ENCODE measurements at regions not wholly inside any gene's neighbourhood (a gene's known extent, or its start where the extent isn't known, plus 50 kb on each side); places are given as distances from the start of the nearest gene placed in this dataset.
"Not testable (repeated sequence)": the region's sequence is repeated elsewhere in the genome, so short reads cannot be mapped to it uniquely, and the experiment has no call there.

DNA sequence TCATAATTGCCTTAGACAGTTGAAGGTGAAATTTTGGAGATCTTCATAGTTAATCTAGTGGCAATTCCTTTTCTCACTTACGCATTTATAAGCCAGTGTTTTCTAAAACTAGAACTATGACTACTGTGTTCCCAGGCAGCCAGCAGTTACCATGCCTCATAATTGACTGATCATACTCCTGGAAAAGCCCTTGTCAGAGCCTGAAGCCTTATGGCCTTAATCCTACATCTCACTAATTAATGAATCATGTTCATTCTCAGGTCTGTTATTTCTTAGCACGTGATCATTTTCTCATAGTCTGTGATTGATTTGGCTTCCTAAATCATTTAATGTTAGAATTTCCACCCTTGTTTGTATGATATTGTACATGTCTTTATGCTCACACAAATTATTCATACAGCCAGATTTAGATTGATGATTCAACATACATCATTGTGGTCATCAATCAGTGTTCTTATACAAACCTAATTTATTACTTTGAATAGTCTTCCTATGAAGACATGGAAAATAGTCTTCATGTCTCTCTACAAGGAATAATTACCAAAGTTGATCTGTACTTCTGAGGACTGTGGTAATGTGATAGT, 132.6 kb upstream of the ASCC3 start:
- no peak for DNase-seq (ENCODE audit: low spot score)

- no peak for DNase-seq (ENCODE audit: low spot score)
Measured at GRCh38 chr6:101015541-101015940, 134.4 kb upstream of the ASCC3 start.

DNA sequence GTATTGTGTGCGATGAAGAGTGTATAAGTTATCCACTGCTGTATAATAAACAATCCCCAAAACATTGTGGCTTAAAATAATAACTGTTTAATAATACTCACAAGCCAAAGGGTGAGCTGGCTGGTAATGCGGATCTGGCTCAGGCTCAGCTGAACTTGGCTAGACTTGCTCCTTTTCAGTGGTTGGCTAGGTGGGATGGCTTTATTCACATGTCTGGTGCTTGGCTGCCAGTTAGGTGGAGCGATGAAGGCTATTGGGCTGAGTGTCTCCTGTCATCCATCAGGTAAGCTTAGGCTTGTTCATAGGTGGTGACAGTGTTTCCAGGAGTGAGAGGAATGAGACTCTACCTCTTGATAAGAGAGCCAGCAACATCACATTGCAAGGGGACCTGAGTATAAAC, 135.0 kb upstream of the ASCC3 start:
- DNase-seq (ENCODE audit: low spot score), result no peak

DNA sequence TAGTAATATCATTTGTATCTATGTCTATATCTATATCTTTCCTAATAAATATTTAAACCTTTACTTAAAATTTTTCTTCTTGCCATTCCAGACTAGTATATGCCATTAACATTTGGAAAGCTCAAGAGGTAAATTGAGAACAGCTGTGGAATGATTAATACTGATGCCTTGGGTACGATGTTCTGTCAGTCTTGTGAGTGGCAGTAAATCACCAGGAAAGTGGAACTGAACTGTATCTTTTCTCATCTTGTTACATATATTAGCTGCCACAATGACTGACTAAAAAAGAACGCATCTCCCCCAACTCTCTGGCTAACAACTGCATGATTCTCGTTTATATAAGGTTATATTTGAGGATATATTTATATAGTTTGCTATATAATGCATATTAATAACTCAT, 137.0 kb upstream of the ASCC3 start:
- DNase-seq (ENCODE audit: low spot score), result no peak

DNA sequence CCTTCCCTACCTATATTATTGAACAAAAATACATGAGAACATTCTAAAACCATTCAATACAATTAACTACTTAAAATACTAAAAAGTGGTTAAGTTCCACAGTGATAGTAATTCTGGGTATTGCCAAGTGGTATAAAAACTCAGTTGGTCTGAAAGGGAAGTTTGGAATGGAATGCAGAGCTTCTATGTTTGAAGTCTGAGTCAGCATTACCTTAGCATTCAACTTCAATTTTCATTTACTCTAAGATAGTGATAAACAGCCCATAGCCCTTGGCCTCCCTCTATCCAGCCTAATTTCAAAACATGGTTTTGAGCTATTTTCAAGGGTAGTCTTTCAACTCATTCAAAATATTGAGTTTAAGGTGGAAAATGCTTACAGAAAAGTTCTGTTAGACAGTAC, 140.4 kb upstream of the ASCC3 start:
- no peak for DNase-seq (ENCODE audit: low spot score)

GRCh38 chr6:101042966-101043365, 161.8 kb upstream of the ASCC3 start:
- DNase-seq (ENCODE audit: low spot score), result no peak

- no peak for DNase-seq (ENCODE audit: low spot score)
Measured at GRCh38 chr6:101058296-101058695, 177.2 kb upstream of the ASCC3 start.

GRCh38 chr6:101066481-101066880, 185.4 kb upstream of the ASCC3 start:
- DNase-seq (ENCODE audit: low spot score), result no peak

DNA sequence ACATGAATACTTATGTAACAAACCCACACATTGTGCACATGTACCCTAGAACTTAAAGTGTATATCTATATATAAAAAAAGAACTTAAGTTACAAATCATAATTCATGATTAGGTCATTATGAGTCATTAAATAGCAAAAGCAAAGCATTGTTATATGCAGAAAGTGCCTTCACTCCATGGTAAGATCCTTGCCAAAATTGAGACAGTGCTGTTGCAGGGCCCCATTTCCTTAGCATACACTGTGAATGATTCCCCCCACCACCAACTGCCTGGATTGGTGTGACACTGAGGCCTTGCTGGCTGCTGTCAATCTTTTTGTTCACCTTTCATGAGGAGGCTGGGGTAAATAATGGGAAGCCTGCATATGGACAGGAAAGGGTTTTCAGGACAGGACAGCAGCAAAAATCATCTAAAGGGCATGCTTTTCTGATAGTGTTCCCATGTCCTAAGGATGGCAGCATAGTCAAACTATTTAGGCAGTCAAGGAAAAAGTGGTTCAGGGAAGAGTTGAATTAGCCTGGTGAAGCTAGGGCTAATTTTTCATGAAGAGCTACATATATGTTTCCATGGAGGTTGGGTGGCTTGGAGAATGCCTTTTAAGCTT, 188.2 kb upstream of the ASCC3 start:
- no peak for DNase-seq (ENCODE audit: low spot score)

DNA sequence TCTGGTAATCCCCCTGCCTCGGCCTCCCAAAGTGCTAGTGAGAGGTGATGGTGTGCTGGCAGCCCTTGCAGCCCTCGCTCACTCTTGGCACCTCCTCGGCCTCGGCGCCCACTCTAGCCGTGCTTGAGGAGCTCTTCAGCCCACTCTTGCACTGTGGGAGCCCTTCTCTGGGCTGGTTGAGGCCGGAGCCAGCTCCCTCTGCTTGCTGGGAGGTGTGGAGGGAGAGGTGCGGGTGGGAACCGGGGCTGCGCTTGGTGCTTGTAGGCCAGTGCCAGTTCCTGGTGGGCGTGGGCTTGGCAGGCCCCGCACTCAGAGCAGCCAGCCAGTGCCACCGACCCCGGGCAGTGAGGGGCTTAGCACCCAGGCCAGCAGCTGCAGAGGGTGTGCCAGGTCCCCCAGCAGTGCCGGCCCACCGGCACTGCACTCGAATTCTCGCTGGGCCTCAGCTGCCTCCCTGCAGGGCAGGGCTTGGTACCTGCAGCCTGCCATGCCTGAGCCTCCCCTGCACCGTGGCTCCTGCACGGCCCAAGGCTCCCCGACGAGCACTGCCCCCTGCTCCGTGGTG, 189.0 kb upstream of the ASCC3 start:
- no peak for DNase-seq (ENCODE audit: low spot score)

DNA sequence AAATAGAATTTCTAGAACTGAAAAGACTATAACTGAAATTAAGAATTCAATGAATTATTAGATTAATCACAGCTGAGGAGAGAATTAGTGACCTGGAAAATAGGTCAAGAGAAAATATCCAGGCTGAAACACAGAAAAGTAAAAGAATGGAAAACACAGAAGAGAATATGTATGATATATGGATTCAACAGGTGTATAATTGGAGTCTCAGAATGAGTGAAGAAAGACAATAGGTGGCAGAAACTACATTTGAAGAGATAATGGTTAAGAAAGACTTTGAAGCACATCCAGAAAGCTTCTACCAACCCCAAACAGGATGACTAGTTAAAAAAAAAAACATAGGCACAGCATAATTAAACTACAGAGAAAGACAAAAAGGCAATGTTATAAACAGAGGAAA, 196.2 kb upstream of the ASCC3 start:
- DNase-seq (ENCODE audit: low spot score), result no peak

DNA sequence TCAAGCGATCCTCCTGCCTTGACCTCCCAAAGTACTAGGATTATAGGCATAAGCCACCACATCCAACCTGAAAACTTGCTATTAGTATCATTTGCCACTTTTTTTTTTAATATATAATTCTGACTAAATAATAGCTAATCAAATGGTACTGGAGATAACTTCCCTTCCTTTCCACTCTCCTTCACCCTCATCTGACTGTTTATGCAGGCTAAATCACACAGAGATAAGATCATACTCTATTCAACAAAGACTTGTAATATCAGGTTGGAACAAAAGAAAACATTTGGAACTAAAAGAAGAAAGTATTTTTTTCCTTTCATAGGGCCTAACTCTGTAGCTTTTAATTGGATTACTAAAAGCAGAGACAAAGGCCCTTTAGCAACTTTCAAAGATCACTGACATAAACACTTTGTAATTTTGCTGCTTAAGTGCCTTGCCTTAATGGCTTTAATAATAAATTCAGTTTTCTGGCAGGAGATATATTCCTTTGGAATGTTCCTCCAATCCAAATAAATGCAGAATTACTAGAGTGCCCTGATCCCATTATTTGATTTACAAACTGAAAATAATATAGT, 198.7 kb upstream of the ASCC3 start:
- DNase-seq (ENCODE audit: low spot score), result no peak

- DNase-seq (ENCODE audit: low spot score), result no peak
Measured at GRCh38 chr6:101080597-101080996, 199.5 kb upstream of the ASCC3 start.

- no peak for DNase-seq (ENCODE audit: low spot score)
Measured at GRCh38 chr6:101083533-101084175, 202.5 kb upstream of the ASCC3 start.

DNA sequence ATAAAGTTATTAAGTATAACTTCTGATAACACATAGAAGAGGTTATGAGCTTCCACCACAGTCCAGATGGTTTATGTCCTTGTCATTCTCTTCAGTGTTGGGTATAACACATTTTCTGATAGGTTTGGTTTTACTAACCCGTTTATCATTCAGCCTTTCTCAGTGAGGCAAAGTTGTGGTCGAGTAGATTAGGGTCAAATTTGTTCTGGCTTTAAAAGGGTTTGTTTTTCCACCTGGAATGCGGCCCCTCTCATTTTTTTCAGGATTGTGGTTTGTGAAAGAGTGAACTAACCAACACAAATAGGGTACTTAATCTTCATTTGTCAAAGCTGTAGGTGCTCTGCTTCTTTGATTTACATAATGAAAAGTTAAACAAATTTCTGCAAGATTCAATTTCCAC, 204.2 kb upstream of the ASCC3 start:
- no peak for DNase-seq (ENCODE audit: low spot score)

GRCh38 chr6:101086473-101086872, 205.3 kb upstream of the ASCC3 start:
- no peak for DNase-seq (ENCODE audit: low spot score)

DNA sequence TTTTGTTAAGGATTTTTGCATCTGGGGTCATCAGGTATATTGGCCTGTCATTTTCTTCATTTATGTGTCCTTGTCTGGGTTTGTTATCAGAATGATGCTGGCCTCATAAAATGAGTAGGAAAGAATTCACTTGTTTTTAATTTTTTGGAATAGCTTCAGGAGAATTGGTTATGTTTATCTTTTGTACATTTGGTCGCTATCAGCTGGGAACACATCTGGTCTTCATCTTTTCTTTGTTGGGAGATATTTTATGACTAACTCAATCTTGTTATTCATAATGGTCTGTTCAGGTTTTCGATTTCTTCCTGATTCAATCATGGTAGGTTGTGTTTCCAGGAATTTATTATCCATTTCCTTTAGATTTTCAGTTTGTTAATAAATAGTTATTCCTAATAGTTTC, 207.5 kb upstream of the ASCC3 start:
- no peak for DNase-seq (ENCODE audit: low spot score)

DNA sequence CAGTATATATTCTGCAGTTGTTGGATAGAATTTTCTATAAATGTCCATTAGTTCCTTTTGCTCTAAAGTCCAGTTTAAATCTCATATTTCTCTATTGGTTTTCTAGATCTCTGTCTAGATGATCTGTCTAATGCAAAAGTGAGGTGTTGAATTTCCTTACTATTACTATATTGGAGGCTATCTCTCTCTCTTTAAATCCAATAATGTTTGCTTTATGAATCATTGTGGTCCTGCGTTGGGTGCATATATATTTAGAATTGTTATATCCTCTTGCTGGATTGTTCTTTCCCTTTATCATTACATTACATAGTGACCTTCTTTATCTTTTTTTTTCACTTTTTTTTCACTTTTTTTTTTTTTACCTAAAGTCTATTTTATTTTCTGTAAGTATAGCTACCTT, 208.5 kb upstream of the ASCC3 start:
- no peak for DNase-seq (ENCODE audit: low spot score)

- no peak for DNase-seq (ENCODE audit: low spot score)
Measured at GRCh38 chr6:101090281-101090680, 209.2 kb upstream of the ASCC3 start.

DNA sequence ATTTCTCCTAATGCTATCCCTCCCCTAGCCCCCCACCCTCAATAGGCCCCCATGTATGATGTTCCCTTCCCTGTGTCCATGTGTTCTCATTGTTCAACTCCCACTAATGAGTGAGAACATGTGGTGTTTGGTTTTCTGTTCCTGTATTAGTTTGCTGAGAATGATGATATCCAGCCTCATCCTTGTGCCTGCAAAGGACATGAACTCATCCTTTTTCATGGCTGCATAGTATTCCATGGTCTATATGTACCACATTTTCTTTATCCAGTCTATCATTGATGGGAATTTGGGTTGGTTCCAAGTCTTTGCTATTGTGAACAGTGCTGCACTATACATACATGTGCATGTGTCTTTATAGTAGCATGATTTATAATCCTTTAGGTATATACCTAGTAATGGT, 217.5 kb upstream of the ASCC3 start:
- DNase-seq (ENCODE audit: low spot score), result not testable (repeated sequence)

DNA sequence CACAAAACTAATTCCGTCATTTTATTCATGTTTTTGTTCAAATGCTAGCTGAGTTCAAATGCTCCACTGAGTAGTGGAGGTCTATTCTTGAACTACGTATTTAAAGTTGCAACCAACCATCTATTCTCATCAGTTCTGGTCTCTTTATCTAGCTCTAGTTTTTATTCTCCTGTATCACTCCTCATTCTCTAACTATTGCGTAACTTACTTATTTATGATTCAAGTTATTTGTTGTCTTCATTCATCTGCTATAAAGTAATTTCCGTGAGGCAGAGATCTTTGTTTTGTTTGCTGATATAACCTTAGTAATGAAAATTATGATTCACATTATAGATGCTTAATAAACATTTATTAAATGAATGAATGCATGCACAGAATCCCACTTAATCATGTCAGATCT, 221.6 kb upstream of the ASCC3 start:
- no peak for DNase-seq (ENCODE audit: low spot score)

GRCh38 chr6:101108286-101108685, 227.2 kb upstream of the ASCC3 start:
- no peak for DNase-seq (ENCODE audit: low spot score)

DNA sequence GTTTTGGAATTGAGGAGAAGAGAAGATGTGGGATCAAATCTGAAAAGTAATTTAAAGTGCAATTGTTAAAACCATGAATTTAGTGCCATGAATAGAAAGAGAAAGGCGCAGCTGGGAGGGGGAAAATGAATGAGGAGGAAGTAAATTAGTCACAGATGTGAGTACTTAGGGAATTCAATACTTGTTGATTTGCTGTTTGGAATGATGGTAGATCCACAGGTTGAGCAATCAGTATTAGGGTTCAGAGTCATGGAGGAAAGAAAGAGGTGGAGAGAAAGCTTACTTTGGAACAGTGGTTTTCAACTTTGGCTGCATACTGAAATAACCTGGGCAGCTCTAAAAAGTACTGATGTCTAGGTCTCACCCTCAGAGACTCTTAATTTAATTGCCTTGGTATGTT, 229.7 kb upstream of the ASCC3 start:
- no peak for DNase-seq (ENCODE audit: low spot score)
